GM21825 (cell line): ENCODE measurements at regions not wholly inside any gene's neighbourhood (a gene's known extent, or its start where the extent isn't known, plus 50 kb on each side); places are given as distances from the start of the nearest gene placed in this dataset.
"Not testable (repeated sequence)": the region's sequence is repeated elsewhere in the genome, so short reads cannot be mapped to it uniquely, and the experiment has no call there.

Experiments
- ATAC-seq: cut with Tn5 transposase; IDR thresholded peaks from one replicate; pipeline ENCODE4 v1.9.1; 2021; ENCODE audit warnings: mild to moderate bottlenecking, moderate library complexity; ENCODE audit not compliant: unreplicated experiment

GRCh38 chr2:8437949-8438400, 243.9 kb upstream of the ID2 start:
- ATAC-seq: no peak

GRCh38 chr2:8438476-8438875, 243.4 kb upstream of the ID2 start:
- no peak for ATAC-seq

GRCh38 chr2:8438996-8439395, 242.9 kb upstream of the ID2 start:
- ATAC-seq: no peak

- ATAC-seq: no peak
Observed at GRCh38 chr2:8440029-8440778, 241.7 kb upstream of the ID2 start.

GRCh38 chr2:8441371-8441770, 240.5 kb upstream of the ID2 start:
- ATAC-seq: no peak

GRCh38 chr2:8441986-8442385, 239.9 kb upstream of the ID2 start:
- ATAC-seq: no peak

- no peak for ATAC-seq
Observed at GRCh38 chr2:8442833-8443486, 238.9 kb upstream of the ID2 start.

- ATAC-seq: no peak
Observed at GRCh38 chr2:8445580-8445979, 236.3 kb upstream of the ID2 start.

- ATAC-seq: not testable (repeated sequence)
Observed at GRCh38 chr2:8446751-8447150, 235.1 kb upstream of the ID2 start.

- ATAC-seq: no peak
Observed at GRCh38 chr2:8447610-8448221, 234.1 kb upstream of the ID2 start.

- ATAC-seq: no peak
Observed at GRCh38 chr2:8448824-8449556, 232.9 kb upstream of the ID2 start.

GRCh38 chr2:8451273-8451672, 230.6 kb upstream of the ID2 start:
- ATAC-seq: no peak

- ATAC-seq: no peak
Observed at GRCh38 chr2:8452296-8452695, 229.6 kb upstream of the ID2 start.

GRCh38 chr2:8452979-8453903, 228.6 kb upstream of the ID2 start:
- no peak for ATAC-seq

- no peak for ATAC-seq
Observed at GRCh38 chr2:8453904-8454302, 228.0 kb upstream of the ID2 start.

GRCh38 chr2:8454797-8455196, 227.1 kb upstream of the ID2 start:
- ATAC-seq: no peak

GRCh38 chr2:8455236-8456150, 226.4 kb upstream of the ID2 start:
- no peak for ATAC-seq

GRCh38 chr2:8456151-8457091, 225.4 kb upstream of the ID2 start:
- peak; percentile 64 for ATAC-seq
